H1 (cell line): ENCODE measurements at regions not wholly inside any gene's neighbourhood (a gene's known extent, or its start where the extent isn't known, plus 50 kb on each side); places are given as distances from the start of the nearest gene placed in this dataset.

Experiments used
- ASH2L ChIP-seq: fragments of 200-600, 300-600 bp; sonication (generic); IDR thresholded peaks from one replicate; pipeline ENCODE4 v1.7.1; 2017; ENCODE audit warnings: low read length
- CHD1 ChIP-seq: IDR thresholded peaks from 2 replicates; pipeline ENCODE4 v1.6.1; 2012; ENCODE audit warnings: low read depth, low read length, improper control_type of control experiment
- JUND ChIP-seq: IDR thresholded peaks from 2 replicates; pipeline ENCODE4 v1.6.1; 2011; ENCODE audit warnings: mild to moderate bottlenecking, improper control_type of control experiment, low read length
- RBBP5 ChIP-seq: IDR thresholded peaks from 2 replicates; pipeline ENCODE4 v1.7.1; 2012; ENCODE audit warnings: low read depth, mild to moderate bottlenecking, inconsistent platforms, low read length, moderate library complexity, borderline replicate concordance
- SP2 ChIP-seq: IDR thresholded peaks from 2 replicates; pipeline ENCODE4 v1.6.1; 2012; ENCODE audit warnings: mild to moderate bottlenecking, low read length, inconsistent platforms

GRCh38 chrX:40316502-40316901, 218.7 kb upstream of the BCOR start (continued):
- no peak for TF ChIP-seq JUND
- TF ChIP-seq CHD1, result no peak
- no peak for TF ChIP-seq ASH2L
- no peak for TF ChIP-seq SP2
- TF ChIP-seq RBBP5, result no peak
- TF ChIP-seq, all 59 proteins: peak for 0
